Fibroblast of lung (primary cell): ENCODE measurements at regions not wholly inside any gene's neighbourhood (a gene's known extent, or its start where the extent isn't known, plus 50 kb on each side); places are given as distances from the start of the nearest gene placed in this dataset.
A peak's percentile ranks its signal among the peaks of the same experiment; 100 is the strongest.

Experiments
- DNase-seq, 2 donors: peaks; one replicate each; pipeline versions ENCODE4 v3.0.0 to v3.0.0-alpha.2; 2010; ENCODE audit warnings: low read depth in 2 of 2
- H2AFZ ChIP-seq: 2 replicates; pipeline ENCODE4 v1.5.1; 2012; ENCODE audit warnings: low read length, control low read depth, inconsistent platforms
- H3K27ac ChIP-seq: 2 replicates; pipeline ENCODE4 v1.5.1; 2011; ENCODE audit warnings: low read length, control low read depth; ENCODE audit not compliant: insufficient read depth
- H3K27me3 ChIP-seq: 2 replicates; pipeline ENCODE4 v1.5.1; 2011; ENCODE audit warnings: mild to moderate bottlenecking, low read length; ENCODE audit not compliant: control insufficient read depth, insufficient read depth
- H3K36me3 ChIP-seq: 2 replicates; pipeline ENCODE4 v1.5.1; 2011; ENCODE audit warnings: low read length; ENCODE audit not compliant: control insufficient read depth, insufficient read depth
- H3K4me1 ChIP-seq: 2 replicates; pipeline ENCODE4 v1.5.1; 2011; ENCODE audit warnings: low read length; ENCODE audit not compliant: control insufficient read depth, insufficient read depth; ENCODE audit errors: extremely low read depth
- H3K4me2 ChIP-seq: 2 replicates; pipeline ENCODE4 v1.5.1; 2011; ENCODE audit warnings: low read length, control low read depth; ENCODE audit not compliant: insufficient read depth; ENCODE audit errors: extremely low read depth
- H3K4me3 ChIP-seq, 4 experiments: fragments of 200-600 bp in 1 of 4; sonication (generic) in 1 of 4; replicated peaks in 1 of 4; 2 replicates each; pipeline ENCODE4 v1.5.1; 2011 to 2016; ENCODE audit warnings: low read length in 4 of 4, low read depth in 3 of 4, mild to moderate bottlenecking in 3 of 4, control low read depth in 2 of 4, inconsistent platforms in 1 of 4, mixed read lengths in 1 of 4; ENCODE audit not compliant: insufficient read depth in 1 of 4; ENCODE audit errors: control extremely low read depth in 1 of 4
- H3K79me2 ChIP-seq: 2 replicates; pipeline ENCODE4 v1.5.1; 2012; ENCODE audit warnings: mild to moderate bottlenecking, low read length, inconsistent platforms; ENCODE audit not compliant: control insufficient read depth, insufficient read depth
- H3K9ac ChIP-seq: 2 replicates; pipeline ENCODE4 v1.5.1; 2011; ENCODE audit warnings: mild to moderate bottlenecking, low read length, control low read depth; ENCODE audit not compliant: insufficient read depth
- H3K9me3 ChIP-seq: 2 replicates; pipeline ENCODE4 v1.5.1; 2012; ENCODE audit warnings: low read depth, low read length; ENCODE audit not compliant: control insufficient read depth, insufficient read depth
- H4K20me1 ChIP-seq: 2 replicates; pipeline ENCODE4 v1.5.1; 2011; ENCODE audit warnings: low read length; ENCODE audit not compliant: control insufficient read depth, insufficient read depth; ENCODE audit errors: extremely low read depth
- EZH2 ChIP-seq: IDR thresholded peaks from 2 replicates; pipeline ENCODE4 v1.5.1; 2012; ENCODE audit warnings: low read length, control low read depth, mild to moderate bottlenecking; ENCODE audit errors: missing control alignments
- TF ChIP-seq, protein P1 (sequence below), 2 donors: IDR thresholded peaks in 1 of 2; conservative IDR thresholded peaks in 1 of 2; 1 replicate in 1 of 2; 2 replicates in 1 of 2; pipeline ENCODE4 v1.5.1; 2011 to 2012; ENCODE audit warnings: low read length in 2 of 2, control low read depth in 1 of 2, inconsistent platforms in 1 of 2, low read depth in 1 of 2, mild to moderate bottlenecking in 1 of 2

- no peaks in the 10 kb centered on the region for H3K79me2 ChIP-seq
- H3K9me3 ChIP-seq, result no peaks in the 10 kb centered on the region
- no peaks in the 10 kb centered on the region for H4K20me1 ChIP-seq
- H3K4me1 ChIP-seq, result no peaks in the 10 kb centered on the region
- H3K4me2 ChIP-seq, result no peak overlapping the region
- no peak overlapping the region for H3K9ac ChIP-seq
- H2AFZ ChIP-seq, result no peak overlapping the region
- H3K27me3 ChIP-seq, result no peaks in the 10 kb centered on the region
- H3K27ac ChIP-seq, result no peak overlapping the region
- no peak for TF ChIP-seq EZH2
- TF ChIP-seq, protein P1, sequence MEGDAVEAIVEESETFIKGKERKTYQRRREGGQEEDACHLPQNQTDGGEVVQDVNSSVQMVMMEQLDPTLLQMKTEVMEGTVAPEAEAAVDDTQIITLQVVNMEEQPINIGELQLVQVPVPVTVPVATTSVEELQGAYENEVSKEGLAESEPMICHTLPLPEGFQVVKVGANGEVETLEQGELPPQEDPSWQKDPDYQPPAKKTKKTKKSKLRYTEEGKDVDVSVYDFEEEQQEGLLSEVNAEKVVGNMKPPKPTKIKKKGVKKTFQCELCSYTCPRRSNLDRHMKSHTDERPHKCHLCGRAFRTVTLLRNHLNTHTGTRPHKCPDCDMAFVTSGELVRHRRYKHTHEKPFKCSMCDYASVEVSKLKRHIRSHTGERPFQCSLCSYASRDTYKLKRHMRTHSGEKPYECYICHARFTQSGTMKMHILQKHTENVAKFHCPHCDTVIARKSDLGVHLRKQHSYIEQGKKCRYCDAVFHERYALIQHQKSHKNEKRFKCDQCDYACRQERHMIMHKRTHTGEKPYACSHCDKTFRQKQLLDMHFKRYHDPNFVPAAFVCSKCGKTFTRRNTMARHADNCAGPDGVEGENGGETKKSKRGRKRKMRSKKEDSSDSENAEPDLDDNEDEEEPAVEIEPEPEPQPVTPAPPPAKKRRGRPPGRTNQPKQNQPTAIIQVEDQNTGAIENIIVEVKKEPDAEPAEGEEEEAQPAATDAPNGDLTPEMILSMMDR (conservative IDR thresholded peaks at IDR 0.05 in 1 of 2, IDR thresholded peaks at IDR 0.05 in 1 of 2; ENCODE audit: low read depth in 1 of 2, low read length in 2 of 2), result no peak
- DNase-seq, result no peak
- H3K4me3 ChIP-seq, result no peak overlapping the region
- H3K36me3 ChIP-seq, result no peaks in the 10 kb centered on the region
These were observed 81.7 kb upstream of the THBS2 start for GRCh38 chr6:169335301-169335700.

DNA sequence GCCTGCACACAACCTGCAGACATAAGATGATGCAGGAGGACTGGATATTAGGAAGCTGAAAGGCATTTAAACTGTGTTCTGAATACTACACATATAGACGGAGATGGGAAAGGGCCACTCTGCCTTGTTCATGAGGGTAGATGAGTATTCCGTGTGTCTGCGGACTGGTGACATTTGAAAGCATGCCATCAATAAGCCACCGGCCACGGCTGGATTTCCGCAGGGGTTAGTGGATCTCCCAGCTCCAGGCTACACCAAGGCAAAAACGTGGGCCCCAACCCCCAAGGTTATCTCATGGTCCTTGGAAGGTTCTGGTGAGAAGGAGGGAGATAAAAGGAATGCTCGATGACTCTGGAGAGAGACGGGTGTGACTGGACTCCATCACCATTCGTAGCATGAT lies 78.6 kb upstream of the THBS2 start:
- H3K4me1 ChIP-seq, result no peaks in the 10 kb centered on the region
- no peak overlapping the region for H3K27ac ChIP-seq
- H3K36me3 ChIP-seq, result no peaks in the 10 kb centered on the region
- no peaks in the 10 kb centered on the region for H3K27me3 ChIP-seq
- H4K20me1 ChIP-seq, result no peaks in the 10 kb centered on the region
- H3K4me2 ChIP-seq, result no peak overlapping the region
- no peak overlapping the region for H2AFZ ChIP-seq
- no peaks in the 10 kb centered on the region for H3K79me2 ChIP-seq
- H3K9ac ChIP-seq, result no peak overlapping the region
- TF ChIP-seq EZH2, result no peak
- TF ChIP-seq, protein P1 (conservative IDR thresholded peaks at IDR 0.05 in 1 of 2, IDR thresholded peaks at IDR 0.05 in 1 of 2; ENCODE audit: low read depth in 1 of 2, low read length in 2 of 2), result no peak
- H3K9me3 ChIP-seq, result no peaks in the 10 kb centered on the region
- no peak for DNase-seq
- H3K4me3 ChIP-seq, result no peak overlapping the region

DNA sequence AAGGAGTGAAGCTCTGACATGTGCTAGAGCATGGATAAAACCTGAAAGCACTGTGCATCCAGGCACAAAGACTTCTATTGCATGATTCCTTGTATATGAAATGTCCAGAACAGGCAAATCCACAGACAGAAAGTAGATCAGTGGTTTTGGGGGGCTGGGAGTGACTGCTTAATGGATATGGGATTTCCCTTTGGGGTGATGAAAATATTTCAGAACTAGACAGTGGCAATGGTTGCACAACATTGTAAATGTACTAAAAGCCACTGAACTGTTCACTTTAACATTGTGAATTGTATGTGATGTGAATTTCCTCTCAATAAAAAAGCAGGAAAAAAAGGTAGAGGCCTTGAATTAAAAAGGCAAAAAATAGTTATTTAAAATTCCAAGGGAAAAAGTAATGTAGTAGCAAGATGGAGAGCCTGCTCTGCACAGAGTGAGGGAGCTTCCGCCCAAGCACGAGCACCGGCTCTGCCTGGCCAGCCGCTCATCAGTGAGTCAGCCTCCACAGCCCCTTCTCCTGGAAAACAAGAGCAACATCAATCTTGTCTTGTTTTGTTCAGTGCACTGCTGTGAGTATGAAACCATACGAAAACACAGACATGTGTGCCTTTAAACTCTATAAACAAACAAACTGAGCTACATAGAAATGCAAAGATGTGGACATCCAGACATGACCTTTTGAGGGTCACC lies 74.6 kb upstream of the THBS2 start:
- DNase-seq, result peak; percentile 84 to 85
- H3K9me3 ChIP-seq, result no peaks in the 10 kb centered on the region
- H3K27ac ChIP-seq, result no peak overlapping the region
- H3K4me3 ChIP-seq, result no peak overlapping the region
- no peak overlapping the region for H2AFZ ChIP-seq
- TF ChIP-seq, protein P1 (conservative IDR thresholded peaks at IDR 0.05 in 1 of 2, IDR thresholded peaks at IDR 0.05 in 1 of 2; ENCODE audit: low read depth in 1 of 2, low read length in 2 of 2), result peak in 1 of 2 donors; percentile 18
- no peak for TF ChIP-seq EZH2
- no peak overlapping the region for H3K4me2 ChIP-seq
- H3K4me1 ChIP-seq, result no peaks in the 10 kb centered on the region
- H4K20me1 ChIP-seq, result no peaks in the 10 kb centered on the region
- no peaks in the 10 kb centered on the region for H3K79me2 ChIP-seq
- no peaks in the 10 kb centered on the region for H3K27me3 ChIP-seq
- no peaks in the 10 kb centered on the region for H3K36me3 ChIP-seq
- no peak overlapping the region for H3K9ac ChIP-seq
